GM18498 (cell line): ENCODE measurements at regions not wholly inside any gene's neighbourhood (a gene's known extent, or its start where the extent isn't known, plus 50 kb on each side); places are given as distances from the start of the nearest gene placed in this dataset.
"Not testable (repeated sequence)": the region's sequence is repeated elsewhere in the genome, so short reads cannot be mapped to it uniquely, and the experiment has no call there.

Source experiments
- ATAC-seq: cut with Tn5 transposase; IDR thresholded peaks from one replicate; pipeline ENCODE4 v1.9.1; 2021; ENCODE audit warnings: mild to moderate bottlenecking, moderate library complexity; ENCODE audit not compliant: unreplicated experiment

DNA sequence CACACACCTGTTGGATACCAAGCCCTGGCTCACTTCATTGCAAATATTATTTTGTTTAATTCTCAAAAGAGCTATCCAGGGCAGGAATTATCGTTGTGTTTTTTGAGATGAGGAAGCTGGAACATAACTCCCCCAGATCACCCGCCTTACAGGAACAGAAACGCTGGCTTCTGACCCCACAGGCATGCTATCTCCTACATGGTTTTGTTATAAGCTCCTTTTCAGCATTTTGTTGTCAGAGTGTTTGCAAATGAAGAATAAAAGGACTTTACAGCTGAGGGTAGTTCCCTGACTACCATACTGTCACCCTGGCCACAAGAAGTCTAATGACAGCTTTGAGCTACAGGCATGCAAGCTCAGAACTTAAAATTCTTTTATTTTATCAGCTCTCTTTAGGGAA is 62.0 kb upstream of the MRPS9 start:
- ATAC-seq: no peak

DNA sequence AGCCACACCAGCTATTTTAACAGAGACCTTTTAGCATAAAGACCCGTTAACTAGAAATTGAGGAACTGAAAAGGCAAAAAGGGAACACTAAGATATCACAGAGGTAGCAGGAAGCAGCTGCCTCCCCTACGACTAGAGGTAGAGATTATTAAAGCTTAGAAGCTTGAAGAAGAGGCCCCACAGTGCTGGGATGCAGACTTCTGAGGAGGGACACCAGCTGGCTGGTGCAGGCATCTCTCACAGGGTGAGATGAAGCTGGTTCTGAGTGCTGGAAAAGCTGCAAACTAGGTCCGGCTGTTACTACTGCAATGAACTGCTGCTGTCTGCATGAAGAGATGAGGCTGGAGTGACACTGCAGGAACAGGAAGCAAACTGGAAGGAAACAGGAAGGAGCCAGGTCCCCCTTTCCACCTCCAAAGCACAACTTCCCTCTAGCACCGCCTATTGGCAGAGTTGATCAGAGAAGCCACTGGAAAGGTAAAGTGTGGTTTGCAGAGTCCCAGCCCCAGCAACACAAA is 61.2 kb upstream of the MRPS9 start:
- ATAC-seq: peak; percentile 97

DNA sequence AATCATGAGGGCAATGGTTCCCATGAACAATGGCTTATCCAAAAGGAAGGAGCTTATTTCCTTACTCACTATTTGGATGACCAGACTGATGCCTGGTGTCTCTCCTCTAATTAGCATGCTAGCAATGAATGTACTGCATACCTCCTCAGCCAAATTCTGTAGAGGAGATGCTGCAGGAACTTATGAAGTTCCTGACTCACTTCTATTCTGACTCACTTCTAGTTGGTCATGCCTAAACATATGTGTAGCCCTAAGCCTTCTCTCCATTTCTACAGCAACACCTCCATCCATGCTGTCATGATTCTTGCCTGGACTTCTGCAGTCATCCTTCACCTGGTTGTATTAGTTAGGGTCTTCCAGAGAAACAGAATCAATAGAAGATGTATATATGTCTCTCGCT is 59.9 kb upstream of the MRPS9 start:
- ATAC-seq: no peak

DNA sequence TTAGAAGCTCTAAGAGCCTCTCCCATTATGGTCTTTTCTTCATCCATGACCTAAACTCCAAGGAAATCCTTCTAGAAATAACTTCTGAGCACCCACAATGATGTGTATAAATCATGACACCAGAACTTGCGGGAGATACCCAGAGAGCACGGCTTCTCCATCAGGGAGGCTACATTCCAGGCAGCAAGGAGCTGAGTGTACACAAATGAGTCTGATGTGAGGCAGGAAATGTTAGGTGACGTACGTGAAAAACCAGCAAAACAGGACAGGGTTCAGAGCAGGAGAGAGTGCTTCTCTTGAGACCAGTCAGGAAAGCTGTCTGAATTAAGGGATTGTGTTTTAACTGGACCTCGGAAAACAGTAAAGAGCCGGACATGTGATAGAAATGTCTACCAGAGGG is 58.1 kb upstream of the MRPS9 start:
- not testable (repeated sequence) for ATAC-seq

DNA sequence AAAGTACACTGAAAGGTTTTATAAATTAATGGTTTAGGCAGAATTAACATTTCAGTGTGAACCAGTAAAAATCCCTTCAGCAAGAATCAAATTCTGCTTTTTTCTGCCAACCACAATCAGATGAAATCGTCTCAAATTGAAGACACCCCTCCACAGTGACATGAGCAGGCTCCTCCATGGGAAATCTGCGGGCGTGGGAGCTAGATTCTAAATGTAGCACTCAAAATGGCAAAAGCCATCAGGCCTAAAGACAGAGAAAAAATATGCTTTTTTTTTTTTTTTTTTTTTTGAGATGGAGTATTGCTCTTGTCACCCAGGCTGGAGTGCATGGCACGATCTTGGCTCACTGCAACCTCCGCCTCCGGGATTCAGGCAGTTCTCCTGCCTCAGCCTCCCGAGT is 55.8 kb upstream of the MRPS9 start:
- no peak for ATAC-seq
